ENCODE measurements at regions not wholly inside any gene's neighbourhood (a gene's known extent, or its start where the extent isn't known, plus 50 kb on each side); places are given as distances from the start of the nearest gene placed in this dataset.

- no peak overlapping the region for H3K27ac ChIP-seq (ENCODE audit: low read length)
- no peaks in the 10 kb centered on the region for H3K4me1 ChIP-seq (ENCODE audit: control insufficient read depth, insufficient read depth, low read length)
- peaks cover 3 to 15% of the 10 kb centered on the region in 2 donors for H3K27me3 ChIP-seq (ENCODE audit: control insufficient read depth in 1 of 2, insufficient read depth in 2 of 2, low read length in 2 of 2)
- no peaks in the 10 kb centered on the region for H3K36me3 ChIP-seq (ENCODE audit: control insufficient read depth in 2 of 2, insufficient read depth in 2 of 2, low read length in 2 of 2)
- no peak overlapping the region for H3K9ac ChIP-seq (ENCODE audit: low read length in 2 of 2)
- no peak overlapping the region for H3K4me3 ChIP-seq (ENCODE audit: low read length in 2 of 2)
- H3K9me3 ChIP-seq (ENCODE audit: control insufficient read depth in 2 of 2, low read length in 2 of 2), result peaks cover 4 to 5% of the 10 kb centered on the region in 2 donors
These were observed 125.6 kb upstream of the MYL2 start for GRCh38 chr12:111045941-111046340.

DNA sequence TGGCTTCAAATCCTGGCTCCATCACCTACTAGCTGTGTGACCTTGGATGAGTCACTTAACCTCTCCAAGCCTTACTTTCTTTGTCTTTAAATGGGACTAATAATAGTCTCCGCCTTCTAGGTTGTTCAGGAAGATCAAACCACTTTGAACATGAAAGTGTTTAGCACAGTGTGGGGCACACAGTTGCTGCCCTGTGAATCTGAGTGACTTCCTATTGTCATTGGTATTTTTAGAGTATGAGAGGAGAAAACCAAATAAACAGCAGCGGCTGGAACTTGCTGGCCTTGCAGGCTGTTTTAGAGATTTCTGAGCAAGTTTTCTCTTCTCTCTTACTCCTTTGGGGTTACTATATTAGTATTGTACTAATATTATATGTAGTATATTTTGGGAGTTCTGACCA, 120.7 kb upstream of the MYL2 start:
- Histone ChIP-seq H3K36me3 (ENCODE audit: control insufficient read depth in 2 of 2, insufficient read depth in 2 of 2, low read length in 2 of 2) (no peaks in the 10 kb centered on the region), H3K9ac (ENCODE audit: low read length in 2 of 2) (no peak overlapping the region), H3K27me3 (ENCODE audit: control insufficient read depth in 1 of 2, insufficient read depth in 2 of 2, low read length in 2 of 2) (peaks cover 21 to 22% of the 10 kb centered on the region in 2 donors), H3K9me3 (ENCODE audit: control insufficient read depth in 2 of 2, low read length in 2 of 2) (peaks cover 0 to 2% of the 10 kb centered on the region in 2 donors), H3K4me1 (ENCODE audit: control insufficient read depth, insufficient read depth, low read length) (no peaks in the 10 kb centered on the region), H3K27ac (ENCODE audit: low read length) (no peak overlapping the region), H3K4me3 (ENCODE audit: low read length in 2 of 2) (no peak overlapping the region)

- Histone ChIP-seq H3K9ac (ENCODE audit: low read length in 2 of 2) (no peak overlapping the region), H3K36me3 (ENCODE audit: control insufficient read depth in 2 of 2, insufficient read depth in 2 of 2, low read length in 2 of 2) (no peaks in the 10 kb centered on the region)
These were observed 120.3 kb upstream of the MYL2 start for GRCh38 chr12:111040690-111041089.

DNA sequence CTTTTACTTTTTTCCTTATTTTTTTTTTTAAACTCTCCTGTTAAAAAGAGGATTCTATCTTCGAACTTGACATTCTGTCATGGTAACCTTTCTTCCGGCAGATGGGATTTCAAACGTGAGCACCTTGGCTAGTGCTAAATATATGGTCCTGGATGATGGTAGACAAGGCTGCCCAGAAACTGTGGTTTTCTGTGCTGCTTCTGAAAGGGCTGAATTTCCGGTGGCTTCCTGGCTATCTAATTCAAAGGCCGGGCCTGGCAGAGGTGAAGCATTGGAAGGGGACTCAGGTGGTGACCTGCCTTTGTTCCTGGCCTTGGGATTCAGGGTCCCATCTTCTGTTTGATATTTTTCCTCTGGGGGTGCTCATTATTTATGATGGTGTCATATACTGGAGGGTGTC, 118.6 kb upstream of the MYL2 start:
- no peak overlapping the region for H3K27ac ChIP-seq (ENCODE audit: low read length)
- H3K4me3 ChIP-seq (ENCODE audit: low read length in 2 of 2), result no peak overlapping the region
- H3K27me3 ChIP-seq (ENCODE audit: control insufficient read depth in 1 of 2, insufficient read depth in 2 of 2, low read length in 2 of 2), result peaks cover 22 to 35% of the 10 kb centered on the region in 2 donors
- no peaks in the 10 kb centered on the region for H3K36me3 ChIP-seq (ENCODE audit: control insufficient read depth in 2 of 2, insufficient read depth in 2 of 2, low read length in 2 of 2)
- no peaks in the 10 kb centered on the region for H3K9me3 ChIP-seq (ENCODE audit: control insufficient read depth in 2 of 2, low read length in 2 of 2)
- peaks cover 6% of the 10 kb centered on the region for H3K4me1 ChIP-seq (ENCODE audit: control insufficient read depth, insufficient read depth, low read length)
- H3K9ac ChIP-seq (ENCODE audit: low read length in 2 of 2), result no peak overlapping the region

More at GRCh38 chr12:111040690-111041089, 120.3 kb upstream of the MYL2 start:
- H3K27me3 ChIP-seq (ENCODE audit: control insufficient read depth in 1 of 2, insufficient read depth in 2 of 2, low read length in 2 of 2), result peaks cover 24 to 25% of the 10 kb centered on the region in 2 donors
- H3K4me1 ChIP-seq (ENCODE audit: control insufficient read depth, insufficient read depth, low read length), result no peaks in the 10 kb centered on the region
- no peak overlapping the region for H3K27ac ChIP-seq (ENCODE audit: low read length)
- H3K9me3 ChIP-seq (ENCODE audit: control insufficient read depth in 2 of 2, low read length in 2 of 2), result peaks cover 0 to 2% of the 10 kb centered on the region in 2 donors
- no peak overlapping the region for H3K4me3 ChIP-seq (ENCODE audit: low read length in 2 of 2)

DNA sequence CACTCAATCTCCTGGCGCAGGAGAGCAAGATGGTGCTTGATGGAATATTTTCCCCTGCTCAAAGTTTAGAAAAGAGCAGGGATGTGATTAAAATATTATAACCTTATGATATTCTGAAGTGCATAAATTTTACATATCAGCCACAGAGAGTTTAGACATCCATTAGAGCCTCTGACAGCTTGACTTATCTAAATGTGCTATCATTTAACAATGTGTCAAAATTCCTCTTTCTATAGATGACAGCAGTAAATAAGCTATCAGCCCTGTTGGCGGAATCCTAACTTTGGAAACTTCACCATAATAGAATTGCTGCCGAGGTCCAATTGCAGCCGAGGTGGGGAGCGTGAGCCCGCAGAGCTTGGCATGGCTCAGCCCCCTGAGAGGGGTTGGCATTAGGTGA, 117.7 kb upstream of the MYL2 start:
- H3K27me3 ChIP-seq (ENCODE audit: control insufficient read depth in 1 of 2, insufficient read depth in 2 of 2, low read length in 2 of 2), result peaks cover 25 to 40% of the 10 kb centered on the region in 2 donors

DNA sequence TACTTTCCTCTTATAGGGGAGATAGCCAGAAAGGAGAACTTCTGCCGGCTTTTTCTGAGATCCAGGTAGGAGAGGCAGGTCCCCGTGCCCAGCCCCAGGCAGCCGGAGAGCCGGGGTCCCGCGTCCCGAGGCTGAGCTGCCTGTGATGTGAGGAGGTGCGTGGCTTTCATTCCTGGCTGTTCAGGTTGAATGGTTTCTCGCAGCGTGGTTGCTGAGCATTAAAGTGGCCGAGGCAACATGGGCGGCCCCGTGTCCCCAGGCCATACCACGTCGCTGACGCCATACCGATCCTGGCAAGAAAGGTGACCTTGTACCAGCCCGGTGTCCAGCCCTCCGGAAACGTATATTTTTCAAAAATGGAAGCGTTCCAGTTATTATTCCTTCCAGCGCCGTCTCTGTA, 116.7 kb upstream of the MYL2 start:
- Histone ChIP-seq H3K4me3 (ENCODE audit: low read length in 2 of 2) (no peak overlapping the region), H3K4me1 (ENCODE audit: control insufficient read depth, insufficient read depth, low read length) (peaks cover 11% of the 10 kb centered on the region), H3K36me3 (ENCODE audit: control insufficient read depth in 2 of 2, insufficient read depth in 2 of 2, low read length in 2 of 2) (no peaks in the 10 kb centered on the region), H3K27ac (ENCODE audit: low read length) (no peak overlapping the region), H3K27me3 (ENCODE audit: control insufficient read depth in 1 of 2, insufficient read depth in 2 of 2, low read length in 2 of 2) (peaks cover 31 to 51% of the 10 kb centered on the region in 2 donors), H3K9ac (ENCODE audit: low read length in 2 of 2) (no peak overlapping the region), H3K9me3 (ENCODE audit: control insufficient read depth in 2 of 2, low read length in 2 of 2) (no peaks in the 10 kb centered on the region)

More for the DNA sequence above, 117.7 kb upstream of the MYL2 start:
- Histone ChIP-seq H3K4me1 (ENCODE audit: control insufficient read depth, insufficient read depth, low read length) (peaks cover 11% of the 10 kb centered on the region), H3K4me3 (ENCODE audit: low read length in 2 of 2) (no peak overlapping the region), H3K27ac (ENCODE audit: low read length) (no peak overlapping the region), H3K36me3 (ENCODE audit: control insufficient read depth in 2 of 2, insufficient read depth in 2 of 2, low read length in 2 of 2) (no peaks in the 10 kb centered on the region), H3K9me3 (ENCODE audit: control insufficient read depth in 2 of 2, low read length in 2 of 2) (no peaks in the 10 kb centered on the region), H3K9ac (ENCODE audit: low read length in 2 of 2) (no peak overlapping the region)

DNA sequence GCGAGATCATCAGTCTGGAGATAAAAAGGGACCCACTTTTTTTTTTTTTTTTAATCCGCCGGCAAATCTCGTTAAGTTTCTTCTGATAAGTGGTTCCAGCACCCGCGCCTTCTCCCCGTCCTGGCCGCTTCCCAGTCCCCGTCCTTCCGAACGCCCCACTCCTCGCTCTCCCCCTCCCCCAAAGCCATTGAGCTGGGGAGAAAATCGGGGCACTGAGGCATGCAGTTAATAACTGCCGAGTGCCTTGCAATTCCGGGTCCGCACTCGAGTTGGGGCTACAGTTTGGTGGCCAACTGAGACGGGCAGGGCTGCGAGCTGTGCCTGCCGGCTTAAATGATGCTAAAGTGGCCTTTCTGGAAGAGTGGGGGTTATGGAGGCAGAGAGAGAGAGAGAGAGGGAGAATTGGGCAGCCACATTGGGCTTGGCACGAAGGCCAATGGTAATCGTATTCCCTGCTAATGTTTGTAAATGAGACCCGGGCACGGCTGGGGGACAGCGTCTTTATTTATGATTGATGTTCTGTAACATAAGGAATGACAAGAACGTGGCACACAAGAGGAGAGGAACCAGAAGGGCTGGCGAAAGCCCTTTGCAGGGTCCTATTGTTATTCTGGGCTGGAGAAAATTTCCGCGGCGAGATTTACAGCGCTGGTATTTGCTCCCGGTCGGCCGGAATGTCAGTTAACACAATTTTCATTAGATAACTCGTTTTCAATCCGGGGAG, 115.4 kb upstream of the MYL2 start:
- H3K36me3 ChIP-seq (ENCODE audit: control insufficient read depth in 2 of 2, insufficient read depth in 2 of 2, low read length in 2 of 2), result no peaks in the 10 kb centered on the region
- H3K27me3 ChIP-seq (ENCODE audit: control insufficient read depth in 1 of 2, insufficient read depth in 2 of 2, low read length in 2 of 2), result peaks cover 31 to 53% of the 10 kb centered on the region in 2 donors
- peaks cover 11% of the 10 kb centered on the region for H3K4me1 ChIP-seq (ENCODE audit: control insufficient read depth, insufficient read depth, low read length)
- H3K9me3 ChIP-seq (ENCODE audit: control insufficient read depth in 2 of 2, low read length in 2 of 2), result no peaks in the 10 kb centered on the region
- H3K27ac ChIP-seq (ENCODE audit: low read length), result no peak overlapping the region
- no peak overlapping the region for H3K4me3 ChIP-seq (ENCODE audit: low read length in 2 of 2)
- H3K9ac ChIP-seq (ENCODE audit: low read length in 2 of 2), result no peak overlapping the region

DNA sequence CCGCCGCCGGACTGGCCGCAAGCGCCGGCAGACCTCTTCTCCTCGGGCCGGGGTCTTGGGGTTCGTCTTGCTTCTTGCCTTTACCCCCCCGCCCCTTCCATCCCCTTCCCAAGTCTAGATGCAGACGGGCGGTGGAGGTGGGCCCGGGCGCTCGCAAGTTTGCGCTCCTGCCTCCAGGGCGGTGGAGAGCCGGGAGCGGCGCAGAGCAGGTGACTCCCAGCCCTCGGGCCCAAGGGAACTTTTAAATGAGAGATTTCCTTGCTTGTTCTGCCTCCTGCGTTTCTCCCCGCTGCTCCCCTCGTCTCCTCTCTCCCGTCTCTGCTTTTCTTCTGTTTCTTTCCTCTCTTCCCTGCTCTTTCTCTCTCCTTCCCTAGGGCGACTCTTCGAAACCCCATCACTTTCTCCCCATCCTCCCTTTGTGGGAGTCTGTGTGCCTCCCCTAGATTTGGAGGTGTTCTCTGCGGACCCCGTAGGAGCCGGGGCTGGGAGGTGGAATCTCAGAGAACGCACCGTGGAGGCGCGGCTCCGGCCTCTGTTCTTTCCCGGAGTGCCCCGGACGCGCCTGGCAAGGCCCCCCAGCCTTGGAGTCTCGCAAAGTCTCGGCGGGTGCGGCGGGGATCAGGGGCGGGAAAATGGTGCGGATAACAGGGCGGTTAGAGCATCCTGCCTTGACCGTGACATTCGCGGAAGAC, 114.7 kb upstream of the MYL2 start:
- no peaks in the 10 kb centered on the region for H3K36me3 ChIP-seq (ENCODE audit: control insufficient read depth in 2 of 2, insufficient read depth in 2 of 2, low read length in 2 of 2)
- H3K4me3 ChIP-seq (ENCODE audit: low read length in 2 of 2), result no peak overlapping the region

GRCh38 chr12:111034083-111034885, 113.9 kb upstream of the MYL2 start, which contains the start of gene CUX2:
TSS of gene CUX2 (plus strand) at chr12:111034165.
- Histone ChIP-seq H3K36me3 (ENCODE audit: control insufficient read depth in 2 of 2, insufficient read depth in 2 of 2, low read length in 2 of 2) (no peaks in the 10 kb centered on the region), H3K9me3 (ENCODE audit: control insufficient read depth in 2 of 2, low read length in 2 of 2) (no peaks in the 10 kb centered on the region), H3K4me1 (ENCODE audit: control insufficient read depth, insufficient read depth, low read length) (peaks cover 11% of the 10 kb centered on the region), H3K4me3 (ENCODE audit: low read length in 2 of 2) (peak within 1 kb of the TSS in 1 of 2 donors; percentile 29), H3K27me3 (ENCODE audit: control insufficient read depth in 1 of 2, insufficient read depth in 2 of 2, low read length in 2 of 2) (peaks cover 36 to 59% of the 10 kb centered on the region in 2 donors), H3K27ac (ENCODE audit: low read length) (no peak within 1 kb of the TSS), H3K9ac (ENCODE audit: low read length in 2 of 2) (no peak within 1 kb of the TSS)

More for the DNA sequence above, 114.7 kb upstream of the MYL2 start:
- H3K9me3 ChIP-seq (ENCODE audit: control insufficient read depth in 2 of 2, low read length in 2 of 2), result no peaks in the 10 kb centered on the region
- H3K27me3 ChIP-seq (ENCODE audit: control insufficient read depth in 1 of 2, insufficient read depth in 2 of 2, low read length in 2 of 2), result peaks cover 31 to 53% of the 10 kb centered on the region in 2 donors
- H3K27ac ChIP-seq (ENCODE audit: low read length), result no peak overlapping the region
- no peak overlapping the region for H3K9ac ChIP-seq (ENCODE audit: low read length in 2 of 2)
- peaks cover 11% of the 10 kb centered on the region for H3K4me1 ChIP-seq (ENCODE audit: control insufficient read depth, insufficient read depth, low read length)

GRCh38 chr12:111033281-111034082, 113.1 kb upstream of the MYL2 start:
- no peak overlapping the region for H3K4me3 ChIP-seq (ENCODE audit: low read length in 2 of 2)
- no peaks in the 10 kb centered on the region for H3K9me3 ChIP-seq (ENCODE audit: control insufficient read depth in 2 of 2, low read length in 2 of 2)
- H3K36me3 ChIP-seq (ENCODE audit: control insufficient read depth in 2 of 2, insufficient read depth in 2 of 2, low read length in 2 of 2), result no peaks in the 10 kb centered on the region

More at GRCh38 chr12:111033281-111034082, 113.1 kb upstream of the MYL2 start:
- Histone ChIP-seq H3K27me3 (ENCODE audit: control insufficient read depth in 1 of 2, insufficient read depth in 2 of 2, low read length in 2 of 2) (peaks cover 34 to 61% of the 10 kb centered on the region in 2 donors), H3K4me1 (ENCODE audit: control insufficient read depth, insufficient read depth, low read length) (peaks cover 11% of the 10 kb centered on the region), H3K9ac (ENCODE audit: low read length in 2 of 2) (no peak overlapping the region), H3K27ac (ENCODE audit: low read length) (no peak overlapping the region)
